Testis (tissue), 2 donors: ENCODE measurements at regions not wholly inside any gene's neighbourhood (a gene's known extent, or its start where the extent isn't known, plus 50 kb on each side); places are given as distances from the start of the nearest gene placed in this dataset.

Experiments used
- CTCF ChIP-seq, 3 experiments: fragments of 450-650 bp in 2 of 3; fragments of 200-600 bp in 1 of 3; sonication (generic) in 1 of 3; IDR thresholded peaks; one replicate each; pipeline ENCODE4 v1.5.1; 2016 to 2019; ENCODE audit warnings: antibody characterized with exemption in 3 of 3, mild to moderate bottlenecking in 2 of 3, moderate library complexity in 1 of 3
- POLR2A ChIP-seq: fragments of 450-650 bp; IDR thresholded peaks from one replicate; pipeline ENCODE4 v1.6.1; 2017; ENCODE audit warnings: antibody characterized with exemption, mild to moderate bottlenecking, moderate library complexity

DNA sequence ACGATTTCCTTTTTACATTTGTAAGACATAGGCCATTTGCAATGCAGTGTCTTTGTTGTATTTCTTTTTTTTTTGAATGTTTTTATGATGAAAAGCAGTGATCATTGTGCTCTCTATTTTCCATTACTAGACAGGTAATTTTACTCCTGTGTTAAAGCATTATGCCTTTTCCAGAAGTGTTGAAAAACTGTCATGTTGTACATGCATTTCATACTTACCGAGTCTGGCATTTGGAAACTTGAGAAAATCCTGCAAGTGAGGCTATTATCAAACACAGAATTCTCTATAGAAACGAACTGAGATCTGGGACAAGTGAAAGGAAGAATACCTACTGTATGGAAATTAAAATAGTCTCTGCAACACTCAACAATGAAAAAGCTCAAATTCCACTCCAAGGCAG, 78.6 kb upstream of the CNR1 start:
- TF ChIP-seq CTCF (IDR thresholded peaks at IDR 0.05): no peak
- TF ChIP-seq POLR2A: no peak
